K562 (cell line): ENCODE measurements at regions not wholly inside any gene's neighbourhood (a gene's known extent, or its start where the extent isn't known, plus 50 kb on each side); places are given as distances from the start of the nearest gene placed in this dataset.

Experiments
- ATAC-seq: fragments of 200-7000 bp; cut with Tn5 transposase; 3 replicates; pipeline ENCODE4 v1.9.1; 2020; ENCODE audit warnings: moderate library complexity
- BruUV-seq: library from RNA; stranded (reverse); fragments of 400-500 nt; replicated peaks from 2 replicates; lab custom pipeline; 2021; lab: Mats Ljungman, UMichigan
- CTCF ChIA-PET: fragments of 300-600 bp; formaldehyde crosslinking; extraction: SDS; loops from one replicate; lab custom pipeline; 2021; ENCODE audit warnings: low intra/inter-chr PET ratio; lab: Yijun Ruan, JAX
- POLR2A ChIA-PET: fragments of 300-600, 350-650 bp; sonication (Branson Sonifier 250); formaldehyde crosslinking; extraction: SDS; loops from one replicate; lab custom pipeline; 2021; ENCODE audit warnings: antibody characterized with exemption, inconsistent platforms; lab: Yijun Ruan, JAX
- DNase-seq, 4 experiments: peaks; one replicate each; pipeline versions ENCODE4 v3.0.0 to v3.0.0-alpha.2; 2011 to 2018; ENCODE audit warnings: low spot score in 3 of 4, mixed read lengths in 3 of 4; ENCODE audit errors: extremely low read depth in 1 of 4
- FAIRE-seq: peaks from 2 replicates; lab custom pipeline; 2011; peaks lifted over from hg19 to GRCh38; lab: Jason Lieb, UNC
- H2AFZ ChIP-seq: 2 replicates; pipeline ENCODE4 v1.6.0; 2011; ENCODE audit warnings: low read depth, low read length, control low read depth, inconsistent platforms
- H3K27ac ChIP-seq: fragments of 200-600 bp; 3 replicates; pipeline ENCODE4 v1.8.0; 2011; ENCODE audit warnings: low read depth, mild to moderate bottlenecking, control low read depth, inconsistent platforms, low read length, moderate library complexity, mixed read lengths; ENCODE audit errors: extremely low read depth
- H3K27me3 ChIP-seq, 2 experiments: fragments of 300-600 bp in 1 of 2; 2 replicates in 1 of 2; 3 replicates in 1 of 2; pipeline versions ENCODE4 v1.6.0 to v1.8.0; 2011; ENCODE audit warnings: inconsistent platforms in 2 of 2, low read length in 2 of 2, mild to moderate bottlenecking in 1 of 2, mixed read lengths in 1 of 2, moderate library complexity in 1 of 2; ENCODE audit not compliant: control insufficient read depth in 2 of 2, insufficient read depth in 2 of 2
- H3K36me3 ChIP-seq: fragments of 300-600 bp; 3 replicates; pipeline ENCODE4 v1.8.0; 2011; ENCODE audit warnings: mild to moderate bottlenecking, low read length, inconsistent platforms; ENCODE audit not compliant: control insufficient read depth, insufficient read depth
- H3K4me1 ChIP-seq, 2 experiments: fragments of 200-600 bp in 1 of 2; replicated peaks in 1 of 2; 2 replicates in 1 of 2; 3 replicates in 1 of 2; pipeline versions ENCODE4 v1.5.1 to v1.8.0; 2011; ENCODE audit warnings: inconsistent platforms in 2 of 2, low read length in 2 of 2, mild to moderate bottlenecking in 1 of 2, mixed read lengths in 1 of 2, moderate library complexity in 1 of 2; ENCODE audit not compliant: control insufficient read depth in 2 of 2, insufficient read depth in 2 of 2
- H3K4me2 ChIP-seq: 2 replicates; pipeline ENCODE4 v1.6.1; 2011; ENCODE audit warnings: low read length, control low read depth, inconsistent platforms, mixed read lengths; ENCODE audit not compliant: insufficient read depth
- H3K4me3 ChIP-seq: fragments of 200-600 bp; sonication (generic), shearing (Covaris generic); 2 replicates; pipeline ENCODE4 v1.5.1; 2016; ENCODE audit warnings: control low read depth, inconsistent platforms
- H3K79me2 ChIP-seq: fragments of 200-600 bp; 3 replicates; pipeline ENCODE4 v1.8.0; 2011; ENCODE audit warnings: low read length, inconsistent platforms; ENCODE audit not compliant: control insufficient read depth, insufficient read depth
- H3K9ac ChIP-seq, 2 experiments: 2 replicates each; pipeline versions ENCODE4 v1.6.0 to v1.6.1; 2011; ENCODE audit warnings: low read depth in 2 of 2, low read length in 2 of 2, control low read depth in 1 of 2, inconsistent platforms in 1 of 2, mild to moderate bottlenecking in 1 of 2, mixed read lengths in 1 of 2; ENCODE audit not compliant: insufficient read depth in 1 of 2
- H3K9me1 ChIP-seq: one replicate; pipeline ENCODE4 v1.6.0; 2011; ENCODE audit warnings: inconsistent platforms, mild to moderate bottlenecking, low read length, moderate library complexity; ENCODE audit not compliant: control insufficient read depth, insufficient read depth
- H3K9me3 ChIP-seq: replicated peaks from 2 replicates; pipeline ENCODE4 v1.5.1; 2011; ENCODE audit warnings: low read depth, low read length, inconsistent platforms; ENCODE audit not compliant: control insufficient read depth, insufficient read depth
- H4K20me1 ChIP-seq: replicated peaks from 2 replicates; pipeline ENCODE4 v1.6.1; 2011; ENCODE audit warnings: low read length, inconsistent platforms, mixed read lengths; ENCODE audit not compliant: control insufficient read depth, insufficient read depth
- E2F8 ChIP-seq: fragments of 450-650 bp; IDR thresholded peaks from 2 replicates; pipeline ENCODE4 v1.7.1; 2018; ENCODE audit warnings: mild to moderate bottlenecking, low read depth; ENCODE audit not compliant: partially characterized antibody
- NCOR1 ChIP-seq: fragments of 450-650 bp; IDR thresholded peaks from 2 replicates; pipeline ENCODE4 v1.6.1; 2016; ENCODE audit warnings: mild to moderate bottlenecking, moderate library complexity
- SPI1 ChIP-seq: IDR thresholded peaks from 2 replicates; pipeline ENCODE4 v1.6.1; 2011; ENCODE audit warnings: low read depth, low read length, control low read depth, borderline replicate concordance
- TRIM28 ChIP-seq: fragments of 450-650 bp; IDR thresholded peaks from 2 replicates; pipeline ENCODE4 v1.6.1; 2017
- WGBS: fragments of 100-300 bp; shearing (Covaris generic); methylation state at CpG from one replicate; pipeline ENCODE4 v1.1.6; 2016; ENCODE audit warnings: low coverage, mixed read lengths; ENCODE audit not compliant: insufficient coverage; ENCODE audit errors: missing lambda C conversion rate; 5-methylcytosine and 5-hydroxymethylcytosine counted together
- in situ Hi-C: fragments of 300-500 bp; cut with MboI; formaldehyde crosslinking; loops from 4 replicates; pipeline ENCODE4 v1.15.0; 2018; ENCODE audit warnings: inconsistent platforms, mixed read lengths
- intact Hi-C: fragments of 100-400 bp; cut with micrococcal nuclease; formaldehyde crosslinking; loops from 2 replicates; pipeline ENCODE4 v1.14.2; 2022

- H3K4me3 ChIP-seq = no peak overlapping the region
- H3K27me3 ChIP-seq = peaks cover 88 to 92% of the 10 kb centered on the region in 2 experiments
- WGBS = 1% methylated on average over 19 of the region's 19 CpGs
- H3K4me1 ChIP-seq = peaks cover 0 to 7% of the 10 kb centered on the region in 2 experiments; a peak in 1 of 5 replicates
- no peak overlapping the region for H3K4me2 ChIP-seq
- POLR2A ChIA-PET = interaction anchor here (1.1 to 1.6 kb wide), 2 partner anchors 9 to 22 kb away, joined by 3 to 5 read pairs; no protein-coding TSS in a partner anchor
- no peak for ATAC-seq
- H4K20me1 ChIP-seq = peaks cover 15% of the 10 kb centered on the region
- no peak for FAIRE-seq
- no peaks in the 10 kb centered on the region for H3K9me3 ChIP-seq
- H3K9ac ChIP-seq = no peak overlapping the region
- in situ Hi-C loops = no loop called here
- BruUV-seq = no TSS peak
- TF ChIP-seq E2F8 (no peak), NCOR1 (no peak), TRIM28 (no peak), SPI1 (no peak)
- TF ChIP-seq, all 486 proteins: peak for 0
- DNase-seq = no peak
- H3K9me1 ChIP-seq = peaks cover 3% of the 10 kb centered on the region
- intact Hi-C loops = no loop called here
- H2AFZ ChIP-seq = no peak overlapping the region
- no peaks in the 10 kb centered on the region for H3K36me3 ChIP-seq
- no peaks in the 10 kb centered on the region for H3K79me2 ChIP-seq
- CTCF ChIA-PET = no interaction called here
- H3K27ac ChIP-seq = no peak overlapping the region
Observed at GRCh38 chr6:170230520-170231292, 60.2 kb downstream of the DLL1 start.
